HG02610 (cell line): ENCODE measurements at regions not wholly inside any gene's neighbourhood (a gene's known extent, or its start where the extent isn't known, plus 50 kb on each side); places are given as distances from the start of the nearest gene placed in this dataset.
A peak's percentile ranks its signal among the peaks of the same experiment; 100 is the strongest.
"Not testable (repeated sequence)": the region's sequence is repeated elsewhere in the genome, so short reads cannot be mapped to it uniquely, and the experiment has no call there.

Experiments used
- ATAC-seq: cut with Tn5 transposase; IDR thresholded peaks from one replicate; pipeline ENCODE4 v1.9.1; 2021; ENCODE audit warnings: mild to moderate bottlenecking, moderate library complexity; ENCODE audit not compliant: unreplicated experiment

DNA sequence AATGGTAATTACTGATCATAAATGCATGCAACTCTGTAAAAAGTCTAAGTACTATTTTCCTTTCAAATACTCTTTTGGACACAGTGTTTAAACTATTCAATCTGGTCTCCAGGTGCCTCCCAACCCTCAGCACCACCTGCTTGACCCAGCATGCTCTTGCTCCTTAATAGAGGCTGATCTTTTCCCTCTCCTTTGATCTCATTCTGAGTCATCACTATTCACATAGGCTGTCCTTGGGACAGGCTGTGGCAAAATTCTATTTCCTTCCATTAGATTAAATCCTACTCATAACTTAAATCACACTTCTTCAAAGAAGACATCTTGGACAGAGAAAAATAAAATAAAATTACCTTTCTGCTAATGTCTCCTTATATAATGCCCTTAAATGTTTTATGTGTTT is 199.4 kb upstream of the ST8SIA4 start:
- no peak for ATAC-seq

DNA sequence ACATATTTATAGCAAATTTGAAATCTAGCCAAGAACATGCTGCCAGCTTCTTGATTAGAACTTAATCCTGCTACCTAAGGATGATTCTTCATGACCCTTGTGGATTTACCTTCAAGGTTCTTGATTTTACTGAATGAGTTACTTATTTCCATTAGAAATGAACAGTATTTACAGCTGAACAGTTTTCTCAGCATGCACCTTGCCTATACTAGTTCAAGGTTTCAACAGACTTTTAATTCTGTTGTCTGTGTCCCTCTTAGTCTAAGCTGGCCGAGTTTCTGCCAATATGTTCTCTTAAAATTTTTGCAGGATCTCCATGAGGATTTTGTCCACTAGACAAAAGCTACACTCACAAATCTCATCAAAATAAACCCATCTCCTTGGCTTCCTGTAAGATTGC is 188.8 kb upstream of the ST8SIA4 start:
- ATAC-seq: no peak

DNA sequence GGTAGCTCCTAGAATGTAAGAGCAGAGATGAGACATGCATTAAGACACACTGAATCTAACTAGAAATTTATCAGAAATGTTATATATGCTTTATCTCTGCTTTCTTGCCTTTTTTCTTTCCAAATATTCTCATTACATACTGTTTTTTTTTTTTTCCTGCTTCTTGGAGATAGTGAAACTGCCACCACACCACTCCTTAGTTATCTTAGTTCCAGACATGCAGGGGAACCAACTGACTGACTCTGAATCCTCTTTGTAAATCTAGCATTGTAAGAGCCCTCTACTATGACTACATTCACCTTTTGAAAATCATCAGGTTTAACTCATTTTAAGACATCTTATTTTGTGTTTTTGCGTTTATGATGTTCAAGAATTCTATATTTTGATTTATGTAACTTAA is 181.3 kb upstream of the ST8SIA4 start:
- no peak for ATAC-seq

DNA sequence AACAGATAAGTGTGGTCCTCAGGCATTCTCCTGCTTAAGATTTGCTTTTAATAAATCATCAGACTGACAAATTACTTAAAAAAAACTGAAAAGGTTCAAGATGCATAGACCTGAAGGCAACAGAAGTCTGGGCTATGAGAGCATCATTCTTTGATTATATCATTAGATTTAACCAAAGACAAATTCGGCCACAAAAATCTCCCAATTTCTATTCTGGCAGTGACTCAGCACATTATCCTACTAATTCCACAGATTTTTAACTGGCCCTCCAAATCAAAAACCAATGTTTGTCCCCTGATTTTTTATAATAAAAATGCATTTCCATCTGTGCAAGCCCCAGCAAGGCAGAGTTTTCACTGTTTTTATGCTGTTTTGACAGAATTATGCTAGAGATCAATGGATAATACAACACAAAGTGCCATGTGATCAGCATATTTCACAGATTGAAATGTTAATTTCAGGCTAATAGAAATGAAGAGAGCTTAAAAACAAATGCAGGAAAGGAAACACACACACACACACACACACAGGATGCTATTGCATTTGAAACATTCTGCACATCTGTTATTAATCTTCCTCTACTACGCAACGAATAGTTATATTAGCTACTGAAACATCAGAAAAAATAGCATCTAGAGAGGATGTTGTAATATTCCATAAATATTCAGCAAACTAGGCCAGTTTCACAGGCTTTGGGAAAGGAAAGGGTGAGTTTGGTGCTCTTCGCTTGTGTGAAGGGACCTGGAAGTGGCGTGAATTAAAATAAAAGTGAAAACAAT is 177.6 kb upstream of the ST8SIA4 start:
- ATAC-seq: no peak

DNA sequence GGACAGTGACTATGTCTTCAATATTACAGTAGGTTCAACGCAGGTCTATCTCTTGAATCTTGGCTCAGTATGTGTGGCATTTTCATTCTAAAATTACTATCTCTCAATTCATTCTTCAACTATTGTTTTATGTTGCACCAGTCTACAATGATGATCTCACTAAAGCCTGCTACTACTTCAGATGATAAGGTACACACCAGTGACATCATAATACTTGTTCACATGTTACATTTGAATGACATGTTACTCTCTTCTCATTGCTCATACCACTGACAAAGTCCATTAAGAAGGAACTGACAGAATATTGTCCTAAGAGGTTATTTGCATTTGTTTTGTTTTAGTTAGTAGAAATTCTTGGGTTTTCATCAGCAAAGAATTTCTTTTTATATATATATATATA is 165.2 kb upstream of the ST8SIA4 start:
- no peak for ATAC-seq

DNA sequence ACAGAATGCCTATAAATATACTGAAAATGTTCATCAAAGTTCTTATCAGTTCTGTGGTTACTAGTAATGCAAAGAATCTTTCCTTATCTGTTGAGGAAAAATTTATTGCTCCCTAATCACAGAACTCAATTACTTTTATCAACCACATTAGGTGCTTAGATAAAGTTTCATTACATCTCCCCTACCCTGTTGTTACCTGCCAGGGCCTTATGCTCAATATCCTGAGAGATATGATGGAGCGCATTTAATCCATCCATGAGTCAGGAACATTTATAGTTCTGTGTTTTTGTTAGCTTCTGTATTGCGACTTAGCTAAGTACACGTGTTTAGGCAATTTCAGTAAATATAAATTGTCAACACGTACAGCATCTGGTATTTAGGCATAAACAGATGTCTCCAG is 164.3 kb upstream of the ST8SIA4 start:
- no peak for ATAC-seq

DNA sequence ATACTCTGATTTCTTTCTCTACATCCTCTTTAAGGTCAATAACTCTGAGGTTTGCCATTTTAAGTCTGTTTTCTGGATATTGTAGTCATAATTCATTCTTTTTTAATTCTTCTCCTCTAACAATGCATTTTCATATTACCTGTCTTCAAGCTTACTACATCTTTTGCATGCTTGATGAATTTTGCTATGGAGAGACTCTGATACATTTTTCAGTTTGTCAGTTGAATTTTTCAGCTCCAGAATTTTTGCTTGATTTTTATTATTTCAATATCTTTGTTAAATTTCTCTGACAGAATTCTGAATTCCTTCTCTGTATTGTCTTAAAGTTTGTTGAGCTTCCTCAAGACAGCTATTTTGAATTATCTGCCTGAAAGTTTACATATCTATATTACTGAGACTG is 159.8 kb upstream of the ST8SIA4 start:
- no peak for ATAC-seq

DNA sequence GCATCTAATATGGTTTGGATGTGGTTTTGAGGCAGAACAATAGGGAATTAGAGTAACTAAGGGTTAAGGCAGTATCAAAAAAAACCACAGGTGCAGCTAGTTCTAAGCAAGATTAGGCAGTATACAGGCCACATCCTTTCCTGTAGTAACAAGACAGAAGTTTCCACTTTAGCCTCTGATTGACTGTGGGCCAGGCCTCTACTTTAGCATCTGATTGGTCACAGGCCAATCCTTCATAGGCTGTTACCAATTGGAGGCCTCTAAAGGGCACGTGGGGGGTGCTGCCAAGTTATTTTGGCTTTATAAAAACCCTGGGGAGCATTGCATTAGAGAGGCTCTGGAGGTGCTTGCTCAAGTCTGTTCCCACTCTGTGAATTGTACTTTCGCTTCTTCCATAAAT is 144.1 kb upstream of the ST8SIA4 start:
- ATAC-seq: peak; percentile 60

DNA sequence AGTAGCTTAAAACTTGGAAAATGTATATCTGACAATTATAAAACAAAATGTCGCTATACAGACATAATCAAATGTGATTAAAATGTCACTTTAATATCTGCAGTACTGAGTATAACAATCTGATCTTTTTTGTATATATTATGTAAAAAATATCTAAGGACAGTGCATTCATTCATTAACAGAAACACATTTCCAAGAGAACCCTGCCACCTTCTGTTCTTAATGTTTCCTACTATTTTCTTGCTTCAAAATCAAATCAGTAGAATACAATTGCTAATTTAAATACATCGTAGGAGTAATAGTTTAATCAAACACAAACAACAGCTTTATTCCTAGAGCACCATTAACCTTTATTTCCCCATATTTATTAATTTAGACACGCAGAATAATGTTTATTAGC is 142.6 kb upstream of the ST8SIA4 start:
- ATAC-seq: no peak

DNA sequence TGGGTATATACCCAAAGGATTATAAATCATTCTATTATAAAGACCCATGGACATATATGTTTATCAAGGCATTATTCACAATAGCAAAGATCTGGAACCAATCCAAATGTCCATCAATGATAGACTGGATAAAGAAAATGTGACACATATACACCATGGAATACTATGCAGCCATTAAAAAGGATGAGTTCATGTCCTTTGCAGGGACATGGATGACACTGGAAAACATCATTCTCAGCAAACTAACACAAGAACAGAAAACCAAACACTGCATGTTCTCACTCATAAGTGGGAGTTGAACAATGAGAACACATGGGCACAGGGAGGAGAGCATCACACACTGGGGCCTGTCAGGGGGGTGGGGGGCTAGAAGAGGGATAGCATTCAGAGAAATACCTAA is 136.9 kb upstream of the ST8SIA4 start:
- not testable (repeated sequence) for ATAC-seq

DNA sequence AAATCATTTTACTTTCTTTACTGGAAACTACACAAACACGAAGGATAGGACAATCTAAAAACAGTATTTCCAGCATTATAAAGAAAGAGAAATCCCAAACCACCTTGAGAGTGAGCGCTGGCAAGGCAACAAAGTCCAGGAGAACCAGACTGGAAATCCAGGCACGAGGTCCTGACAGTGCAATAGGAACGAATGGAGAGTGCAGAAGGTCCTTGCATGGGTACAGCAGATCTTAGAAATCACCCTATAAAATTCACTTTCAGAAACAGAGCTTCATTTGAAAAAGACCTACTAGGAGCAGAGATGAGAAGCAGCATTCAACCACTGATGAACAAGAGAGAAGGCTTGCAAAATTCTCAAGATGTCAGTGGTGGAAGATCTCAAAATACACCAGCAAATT is 133.7 kb upstream of the ST8SIA4 start:
- ATAC-seq: no peak

DNA sequence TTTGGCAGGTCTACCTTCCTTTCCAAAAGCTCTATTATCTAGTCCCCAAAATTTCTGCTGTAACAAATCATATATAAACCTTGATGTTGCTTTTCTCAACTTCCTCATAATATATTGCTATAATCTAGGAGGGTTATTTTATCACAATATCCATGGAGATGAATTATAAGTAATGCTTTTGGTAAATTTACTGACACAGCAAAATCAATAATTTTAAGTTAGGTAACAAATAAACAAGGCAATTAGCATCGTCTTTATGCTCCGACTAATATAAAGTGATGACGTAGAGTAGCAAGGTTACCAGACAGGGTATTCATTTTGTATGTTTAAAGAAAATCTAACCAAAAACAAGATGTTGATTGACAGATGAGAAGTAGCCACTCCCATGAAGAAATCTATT is 132.3 kb upstream of the ST8SIA4 start:
- ATAC-seq: no peak

DNA sequence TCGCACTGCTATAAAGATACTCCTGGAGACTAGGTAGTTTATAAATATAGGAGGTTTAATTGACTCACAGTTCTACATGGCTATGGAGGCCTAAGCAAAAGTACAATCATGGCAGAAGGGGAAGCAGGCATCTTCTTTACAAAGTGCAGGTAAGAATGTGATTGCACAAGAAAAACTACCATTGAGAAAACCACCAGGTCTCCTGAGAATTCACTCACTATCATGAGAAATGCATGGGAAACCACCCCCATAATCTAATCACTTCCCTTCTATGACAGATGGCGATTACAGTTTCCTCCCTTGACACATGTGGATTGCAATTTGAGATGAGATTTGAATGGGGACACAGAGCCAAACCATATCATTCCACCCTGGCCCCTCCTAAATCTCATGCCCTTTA is 121.2 kb upstream of the ST8SIA4 start:
- peak; percentile 62 for ATAC-seq

DNA sequence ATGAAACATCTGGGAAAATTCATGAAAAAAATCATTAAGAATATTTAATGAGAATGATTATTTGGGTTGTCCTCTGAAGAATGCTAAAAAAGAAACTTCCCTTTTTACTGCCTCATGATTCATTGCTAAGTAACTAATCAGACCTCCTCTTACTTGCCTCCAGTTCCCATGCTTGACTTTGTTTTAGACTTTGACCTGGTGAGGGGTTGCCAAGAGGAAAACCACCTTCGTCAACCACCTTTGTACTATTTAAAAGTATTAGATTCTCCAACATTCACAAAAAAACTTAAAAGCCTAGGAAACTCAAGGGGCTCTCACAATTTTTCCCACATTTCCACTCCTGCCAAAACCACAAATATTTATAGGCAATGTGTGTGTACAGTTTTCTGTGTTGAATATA is 115.2 kb upstream of the ST8SIA4 start:
- no peak for ATAC-seq

DNA sequence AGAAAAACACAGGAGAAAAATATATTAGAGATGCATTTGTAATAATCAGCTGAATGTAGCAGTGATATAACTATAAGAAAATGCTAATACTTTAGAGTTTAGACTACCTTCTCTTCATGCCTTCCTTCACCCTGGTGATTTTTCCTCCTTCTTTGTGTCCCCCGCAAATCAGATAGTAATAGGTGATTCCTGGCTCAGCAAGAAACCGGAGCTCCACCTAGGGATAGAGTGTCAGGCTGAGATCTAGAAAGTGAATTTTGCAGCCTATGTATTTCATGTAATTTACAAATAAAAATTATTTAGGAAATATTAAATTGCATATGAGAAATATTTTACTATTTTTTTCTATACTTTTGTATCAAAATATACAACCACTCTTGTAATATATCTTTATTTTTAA is 109.8 kb upstream of the ST8SIA4 start:
- no peak for ATAC-seq

DNA sequence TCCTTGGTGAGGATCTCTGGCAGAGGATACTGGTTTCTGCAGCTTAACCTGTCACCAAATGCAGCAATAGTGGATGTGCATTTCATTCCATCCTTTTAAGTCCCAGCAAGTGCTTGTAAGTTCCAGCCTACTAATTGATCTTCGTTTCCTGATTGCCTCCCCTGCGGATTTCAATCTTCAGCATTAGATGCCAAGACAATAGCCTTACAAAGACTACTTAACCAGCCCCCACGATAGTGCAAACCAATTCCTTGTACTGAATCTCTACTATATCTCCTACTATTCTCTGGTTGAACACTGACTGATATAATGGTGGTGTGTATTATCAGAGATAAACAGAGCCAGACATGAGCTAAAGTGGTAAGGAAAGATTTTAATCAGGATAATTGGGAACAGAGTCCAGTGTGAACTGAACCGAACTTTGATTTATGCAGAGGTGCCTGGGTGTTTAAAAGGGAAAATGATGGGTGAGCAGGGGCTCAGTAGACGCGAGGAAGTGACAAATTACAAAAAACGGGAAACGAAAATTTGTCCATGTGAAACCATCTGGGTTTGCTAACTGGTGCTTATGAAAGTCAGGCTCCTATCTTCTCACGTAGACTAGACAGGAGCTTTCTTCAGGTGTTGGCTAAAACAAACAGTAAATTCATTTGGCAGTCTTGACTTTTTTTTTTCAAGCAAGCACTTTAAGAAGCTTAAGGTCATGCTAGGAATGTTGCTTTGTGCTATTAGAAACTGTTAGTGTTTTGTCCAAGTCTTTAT is 106.9 kb upstream of the ST8SIA4 start:
- no peak for ATAC-seq

DNA sequence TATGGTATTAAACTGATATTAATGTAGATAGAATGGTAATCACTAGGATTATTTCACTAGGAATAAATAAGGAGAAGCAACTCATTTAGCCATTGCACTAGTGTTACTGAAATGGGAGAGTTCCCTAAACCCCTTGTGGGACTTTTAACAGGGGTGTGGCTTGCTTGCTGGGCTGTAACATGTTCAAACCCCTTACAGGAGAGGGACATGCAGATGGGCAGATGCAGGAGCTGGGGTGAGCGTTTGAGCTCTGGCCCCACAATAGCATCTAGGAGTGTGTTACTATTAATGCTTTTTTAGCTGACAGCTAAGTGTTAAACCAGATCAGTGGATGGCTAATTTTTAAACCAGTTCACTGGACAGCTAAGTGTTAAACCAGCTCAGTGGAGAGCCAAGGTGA is 89.3 kb upstream of the ST8SIA4 start:
- no peak for ATAC-seq

DNA sequence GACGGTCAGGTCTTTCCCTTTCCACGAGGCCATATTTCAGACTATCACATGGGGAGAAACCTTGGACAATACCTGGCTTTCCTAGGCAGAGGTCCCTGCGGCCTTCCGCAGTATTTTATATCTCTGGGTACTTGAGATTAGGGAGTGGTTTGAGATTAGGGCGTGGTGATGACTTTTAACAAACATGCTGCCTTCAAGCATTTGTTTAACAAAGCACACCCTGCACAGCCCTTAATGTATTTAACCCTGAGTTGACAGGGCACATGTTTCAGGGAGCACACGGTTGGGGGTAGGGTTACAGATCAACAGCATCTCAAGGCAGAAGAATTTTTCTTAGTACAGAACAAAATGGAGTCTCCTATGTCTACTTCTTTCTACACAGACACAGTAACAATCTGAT is 80.5 kb upstream of the ST8SIA4 start:
- ATAC-seq: not testable (repeated sequence)

DNA sequence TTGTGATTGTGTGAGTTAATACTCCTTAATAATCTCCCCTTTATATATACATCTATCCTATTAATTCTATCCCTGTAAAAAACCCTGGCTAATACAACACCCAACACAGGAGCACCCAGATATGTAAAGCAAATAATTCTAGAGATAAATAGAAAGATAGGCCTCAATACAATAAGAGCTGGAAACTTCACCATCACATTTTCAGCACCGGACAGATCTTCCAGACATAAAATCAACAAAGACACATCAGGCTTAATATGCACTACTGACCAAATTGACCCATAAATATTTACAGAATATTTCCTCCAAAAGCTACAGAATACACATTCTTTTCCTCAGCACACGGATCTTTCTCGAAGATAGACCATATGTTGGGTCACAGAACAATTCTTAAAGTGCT is 71.0 kb upstream of the ST8SIA4 start:
- no peak for ATAC-seq

DNA sequence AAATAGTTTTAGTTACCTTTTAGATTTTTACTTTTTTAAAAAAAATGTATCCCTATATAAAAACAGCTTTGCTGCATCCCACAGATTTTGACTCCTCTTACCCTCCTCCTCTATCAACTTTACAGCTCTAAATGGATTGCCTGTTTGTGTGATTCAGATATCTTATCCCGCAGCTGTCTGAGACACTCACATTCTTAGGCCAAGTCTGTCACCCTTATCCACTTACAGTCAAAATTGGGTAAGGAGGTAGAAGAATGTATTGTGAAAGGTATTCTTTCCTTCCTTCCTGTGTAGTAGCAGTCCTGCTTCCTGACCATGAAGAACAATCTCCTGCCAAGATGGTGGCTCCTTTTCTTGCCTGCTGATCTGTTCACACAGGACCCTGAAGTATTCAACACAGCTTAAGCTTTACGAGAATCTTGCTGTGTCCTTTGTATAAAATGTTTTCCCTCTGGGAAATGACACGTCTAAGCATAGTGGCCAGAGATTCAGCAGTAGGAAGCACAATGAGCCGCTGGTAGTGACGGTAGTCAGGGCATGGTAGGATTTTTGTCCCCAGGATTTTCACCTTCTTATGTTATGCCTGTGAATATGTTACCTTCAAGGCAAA is 67.7 kb upstream of the ST8SIA4 start:
- no peak for ATAC-seq

DNA sequence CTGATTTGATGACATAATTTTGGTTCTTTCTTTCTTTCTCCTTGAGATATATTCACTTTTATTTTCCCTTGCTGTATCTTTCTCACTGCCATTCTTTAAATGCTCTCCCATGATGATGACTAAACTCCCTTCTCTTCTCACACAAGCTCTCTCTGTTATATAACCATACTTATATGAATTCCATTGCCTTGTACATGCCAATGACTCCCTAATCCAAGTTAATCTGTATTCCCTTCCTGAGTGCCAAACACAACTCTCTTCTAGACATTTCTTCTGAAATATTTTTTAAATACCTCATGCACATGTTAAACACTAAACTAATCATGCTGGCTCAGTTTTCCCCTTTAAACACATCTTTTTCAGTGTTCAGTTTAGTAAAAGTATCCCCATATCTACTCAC is 62.2 kb upstream of the ST8SIA4 start:
- ATAC-seq: no peak
